GM12878 (cell line): ENCODE measurements at regions not wholly inside any gene's neighbourhood (a gene's known extent, or its start where the extent isn't known, plus 50 kb on each side); places are given as distances from the start of the nearest gene placed in this dataset.

ENCODE experiments used
- ATAC-seq: fragments of 200-7000 bp; cut with Tn5 transposase; 3 replicates; pipeline ENCODE4 v1.9.1; 2020; ENCODE audit warnings: mild to moderate bottlenecking, moderate library complexity
- BruUV-seq: library from RNA; stranded (reverse); fragments of 400-500 nt; replicated peaks from 2 replicates; lab custom pipeline; 2021; lab: Mats Ljungman, UMichigan
- CTCF ChIA-PET: fragments of 300-600 bp; sonication (Branson Sonifier 250); formaldehyde crosslinking; extraction: SDS; loops from one replicate; lab custom pipeline; 2021; ENCODE audit warnings: inconsistent platforms; lab: Yijun Ruan, JAX
- POLR2A ChIA-PET: fragments of 350-600 bp; formaldehyde crosslinking; extraction: SDS; loops from one replicate; lab custom pipeline; 2021; ENCODE audit warnings: inconsistent platforms; lab: Charles Lee
- RAD21 ChIA-PET: fragments of 300-600 bp; sonication (Branson Sonifier 250); formaldehyde crosslinking; loops from one replicate; lab custom pipeline; 2023; ENCODE audit warnings: antibody characterized with exemption; ENCODE audit not compliant: unreplicated experiment; lab: Charles Lee
- SMC1A ChIA-PET: fragments of 300-600 bp; sonication (Branson Sonifier 250); formaldehyde crosslinking; loops from one replicate; lab custom pipeline; 2023; ENCODE audit not compliant: unreplicated experiment, uncharacterized antibody; lab: Charles Lee
- DNase-seq: peaks from one replicate; pipeline ENCODE4 v3.0.0-alpha.2; 2011; ENCODE audit warnings: low read depth, low spot score
- FAIRE-seq: peaks from 3 replicates; lab custom pipeline; 2011; peaks lifted over from hg19 to GRCh38; lab: Jason Lieb, UNC
- H2AFZ ChIP-seq: 2 replicates; pipeline ENCODE4 v1.6.0; 2011; ENCODE audit warnings: low read depth, low read length, control low read depth; ENCODE audit not compliant: control insufficient read depth
- H3K27ac ChIP-seq: 2 replicates; pipeline ENCODE4 v1.5.1; 2011; ENCODE audit warnings: control low read depth; ENCODE audit not compliant: control insufficient read depth, insufficient read depth
- H3K27me3 ChIP-seq, 2 experiments: replicated peaks in 1 of 2; 2 replicates each; pipeline versions ENCODE4 v1.6.0 to v1.6.1; 2011; ENCODE audit warnings: low read length in 1 of 2; ENCODE audit not compliant: control insufficient read depth in 2 of 2, insufficient read depth in 2 of 2
- H3K36me3 ChIP-seq, 2 experiments: 2 replicates each; pipeline ENCODE4 v1.5.1; 2011; ENCODE audit warnings: low read length in 1 of 2; ENCODE audit not compliant: control insufficient read depth in 2 of 2, insufficient read depth in 2 of 2
- H3K4me1 ChIP-seq: 2 replicates; pipeline ENCODE4 v1.6.1; 2011; ENCODE audit warnings: mild to moderate bottlenecking, low read length, moderate library complexity, mixed read lengths; ENCODE audit not compliant: control insufficient read depth, insufficient read depth
- H3K4me2 ChIP-seq: 2 replicates; pipeline ENCODE4 v1.6.0; 2011; ENCODE audit warnings: control low read depth; ENCODE audit not compliant: control insufficient read depth, insufficient read depth
- H3K4me3 ChIP-seq: fragments of 200-600 bp; sonication (generic); 2 replicates; pipeline ENCODE4 v1.5.1; 2016
- H3K79me2 ChIP-seq: 2 replicates; pipeline ENCODE4 v1.6.0; 2011; ENCODE audit warnings: low read length; ENCODE audit not compliant: control insufficient read depth, insufficient read depth
- H3K9ac ChIP-seq: 2 replicates; pipeline ENCODE4 v1.8.0; 2011; ENCODE audit warnings: low read length, control low read depth, mixed read lengths; ENCODE audit not compliant: control insufficient read depth, insufficient read depth
- H3K9me3 ChIP-seq: replicated peaks from 3 replicates; pipeline ENCODE4 v1.5.1; 2011; ENCODE audit warnings: mild to moderate bottlenecking, low read length; ENCODE audit not compliant: control insufficient read depth, insufficient read depth
- H4K20me1 ChIP-seq: 2 replicates; pipeline ENCODE4 v1.6.0; 2011; ENCODE audit not compliant: control insufficient read depth, insufficient read depth
- CBFB ChIP-seq: IDR thresholded peaks from 2 replicates; pipeline ENCODE4 v1.6.1; 2016; ENCODE audit warnings: antibody characterized with exemption, low read depth
- NRF1 ChIP-seq: conservative IDR thresholded peaks from 2 replicates; pipeline ENCODE4 v1.6.1; 2011; ENCODE audit warnings: mild to moderate bottlenecking, low read depth, low read length, improper control_type of control experiment
- POLR2AphosphoS2 ChIP-seq: IDR thresholded peaks from 2 replicates; pipeline ENCODE4 v1.6.1; 2011; ENCODE audit warnings: low read depth, mild to moderate bottlenecking, low read length, improper control_type of control experiment, moderate library complexity
- TAF1 ChIP-seq: IDR thresholded peaks from 2 replicates; pipeline ENCODE4 v1.6.1; 2011; ENCODE audit warnings: mild to moderate bottlenecking, low read depth, low read length, borderline replicate concordance
- WRNIP1 ChIP-seq: IDR thresholded peaks from 2 replicates; pipeline ENCODE4 v1.6.1; 2011; ENCODE audit warnings: low read depth, low read length, improper control_type of control experiment, borderline replicate concordance
- WGBS: methylation state at CpG from one replicate; pipeline ENCODE4 v1.1.6; 2016; ENCODE audit warnings: low lambda C conversion rate; ENCODE audit not compliant: insufficient replicate concordance, insufficient coverage; ENCODE audit errors: missing lambda C conversion rate; 5-methylcytosine and 5-hydroxymethylcytosine counted together
- in situ Hi-C: fragments of 300-500 bp; cut with MboI; formaldehyde crosslinking; loops from 9 replicates; pipeline ENCODE4 v1.14.3; 2018; ENCODE audit warnings: mixed read lengths
- intact Hi-C: fragments of 100-400 bp; cut with micrococcal nuclease; formaldehyde crosslinking; loops from one replicate; pipeline ENCODE4 v1.14.2; 2022; ENCODE audit not compliant: unreplicated experiment
- TF ChIP-seq, protein P1 (sequence below): fragments of 450-650 bp; formaldehyde crosslinking; IDR thresholded peaks from 2 replicates; pipeline ENCODE4 v1.5.0; 2022; ENCODE audit warnings: mild to moderate bottlenecking, missing genetic modification characterization
- TF ChIP-seq, protein P2 (sequence below): fragments of 450-650 bp; IDR thresholded peaks from 2 replicates; pipeline ENCODE4 v1.6.1; 2017; ENCODE audit warnings: mild to moderate bottlenecking, low read depth, inconsistent platforms; ENCODE audit not compliant: poor library complexity, severe bottlenecking
- TF ChIP-seq, protein P3 (sequence below): IDR thresholded peaks from 2 replicates; pipeline ENCODE4 v1.6.1; 2012; ENCODE audit warnings: mild to moderate bottlenecking, low read depth, low read length
- TF ChIP-seq, protein P4 (sequence below): fragments of 450-650 bp; IDR thresholded peaks from 2 replicates; pipeline ENCODE4 v1.6.1; 2016; ENCODE audit warnings: mild to moderate bottlenecking, moderate library complexity, borderline replicate concordance

DNA sequence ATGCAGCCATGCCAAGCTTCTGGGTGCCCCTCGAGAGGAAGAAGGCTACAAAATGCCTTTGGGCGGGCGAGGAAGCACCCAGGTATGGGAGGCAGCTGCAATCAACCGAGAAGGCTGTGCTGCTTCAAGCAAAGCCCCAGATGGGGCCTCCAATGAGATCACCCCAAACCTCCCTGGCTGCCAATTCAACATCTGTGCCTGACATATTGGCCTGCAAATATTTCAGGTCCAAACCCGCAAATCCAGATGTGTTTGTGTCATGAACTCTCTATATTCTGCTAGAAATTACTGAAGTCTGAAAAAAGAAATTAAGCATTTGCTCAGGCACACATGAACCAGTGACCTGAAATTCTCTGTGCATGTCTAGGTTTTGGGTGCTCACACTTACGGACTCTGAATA lies 78.8 kb upstream of the RCN1 start:
- WGBS = 22% methylated on average over 6 of the region's 6 CpGs
- ChIA-PET RAD21 (no interaction called here), SMC1A (interaction anchor here (0.9 to 1.4 kb wide), 2 partner anchors 13 to 27 kb away, joined by 3 to 4 read pairs; no protein-coding TSS in a partner anchor), CTCF (interaction anchor here (0.7 to 0.9 kb wide), 2 partner anchors 10 to 142 kb away, joined by 3 read pairs; no protein-coding TSS in a partner anchor), POLR2A (no interaction called here)
- no peaks in the 10 kb centered on the region for H4K20me1 ChIP-seq
- intact Hi-C loops = no loop called here
- ATAC-seq (no peak), FAIRE-seq (no peak), DNase-seq (no peak)
- no peak overlapping the region for H3K9ac ChIP-seq
- H3K79me2 ChIP-seq = no peaks in the 10 kb centered on the region
- H3K27ac ChIP-seq = no peak overlapping the region
- no peaks in the 10 kb centered on the region for H3K9me3 ChIP-seq
- H2AFZ ChIP-seq = no peak overlapping the region
- BruUV-seq = no TSS peak
- H3K4me2 ChIP-seq = no peak overlapping the region
- no peak overlapping the region for H3K4me3 ChIP-seq
- peaks cover 0 to 4% of the 10 kb centered on the region in 2 experiments; a peak in 1 of 4 replicates for H3K27me3 ChIP-seq
- in situ Hi-C loops = no loop called here
- no peaks in the 10 kb centered on the region for H3K36me3 ChIP-seq
- no peaks in the 10 kb centered on the region for H3K4me1 ChIP-seq
- TF ChIP-seq, protein P1, sequence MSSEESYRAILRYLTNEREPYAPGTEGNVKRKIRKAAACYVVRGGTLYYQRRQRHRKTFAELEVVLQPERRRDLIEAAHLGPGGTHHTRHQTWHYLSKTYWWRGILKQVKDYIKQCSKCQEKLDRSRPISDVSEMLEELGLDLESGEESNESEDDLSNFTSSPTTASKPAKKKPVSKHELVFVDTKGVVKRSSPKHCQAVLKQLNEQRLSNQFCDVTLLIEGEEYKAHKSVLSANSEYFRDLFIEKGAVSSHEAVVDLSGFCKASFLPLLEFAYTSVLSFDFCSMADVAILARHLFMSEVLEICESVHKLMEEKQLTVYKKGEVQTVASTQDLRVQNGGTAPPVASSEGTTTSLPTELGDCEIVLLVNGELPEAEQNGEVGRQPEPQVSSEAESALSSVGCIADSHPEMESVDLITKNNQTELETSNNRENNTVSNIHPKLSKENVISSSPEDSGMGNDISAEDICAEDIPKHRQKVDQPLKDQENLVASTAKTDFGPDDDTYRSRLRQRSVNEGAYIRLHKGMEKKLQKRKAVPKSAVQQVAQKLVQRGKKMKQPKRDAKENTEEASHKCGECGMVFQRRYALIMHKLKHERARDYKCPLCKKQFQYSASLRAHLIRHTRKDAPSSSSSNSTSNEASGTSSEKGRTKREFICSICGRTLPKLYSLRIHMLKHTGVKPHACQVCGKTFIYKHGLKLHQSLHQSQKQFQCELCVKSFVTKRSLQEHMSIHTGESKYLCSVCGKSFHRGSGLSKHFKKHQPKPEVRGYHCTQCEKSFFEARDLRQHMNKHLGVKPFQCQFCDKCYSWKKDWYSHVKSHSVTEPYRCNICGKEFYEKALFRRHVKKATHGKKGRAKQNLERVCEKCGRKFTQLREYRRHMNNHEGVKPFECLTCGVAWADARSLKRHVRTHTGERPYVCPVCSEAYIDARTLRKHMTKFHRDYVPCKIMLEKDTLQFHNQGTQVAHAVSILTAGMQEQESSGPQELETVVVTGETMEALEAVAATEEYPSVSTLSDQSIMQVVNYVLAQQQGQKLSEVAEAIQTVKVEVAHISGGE (CRISPR knock-in tag) = no peak
- TF ChIP-seq, protein P2, sequence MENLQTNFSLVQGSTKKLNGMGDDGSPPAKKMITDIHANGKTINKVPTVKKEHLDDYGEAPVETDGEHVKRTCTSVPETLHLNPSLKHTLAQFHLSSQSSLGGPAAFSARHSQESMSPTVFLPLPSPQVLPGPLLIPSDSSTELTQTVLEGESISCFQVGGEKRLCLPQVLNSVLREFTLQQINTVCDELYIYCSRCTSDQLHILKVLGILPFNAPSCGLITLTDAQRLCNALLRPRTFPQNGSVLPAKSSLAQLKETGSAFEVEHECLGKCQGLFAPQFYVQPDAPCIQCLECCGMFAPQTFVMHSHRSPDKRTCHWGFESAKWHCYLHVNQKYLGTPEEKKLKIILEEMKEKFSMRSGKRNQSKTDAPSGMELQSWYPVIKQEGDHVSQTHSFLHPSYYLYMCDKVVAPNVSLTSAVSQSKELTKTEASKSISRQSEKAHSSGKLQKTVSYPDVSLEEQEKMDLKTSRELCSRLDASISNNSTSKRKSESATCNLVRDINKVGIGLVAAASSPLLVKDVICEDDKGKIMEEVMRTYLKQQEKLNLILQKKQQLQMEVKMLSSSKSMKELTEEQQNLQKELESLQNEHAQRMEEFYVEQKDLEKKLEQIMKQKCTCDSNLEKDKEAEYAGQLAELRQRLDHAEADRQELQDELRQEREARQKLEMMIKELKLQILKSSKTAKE = no peak
- TF ChIP-seq TAF1 (no peak), NRF1 (no peak), CBFB (no peak), WRNIP1 (no peak), POLR2AphosphoS2 (no peak)
- TF ChIP-seq, protein P3, sequence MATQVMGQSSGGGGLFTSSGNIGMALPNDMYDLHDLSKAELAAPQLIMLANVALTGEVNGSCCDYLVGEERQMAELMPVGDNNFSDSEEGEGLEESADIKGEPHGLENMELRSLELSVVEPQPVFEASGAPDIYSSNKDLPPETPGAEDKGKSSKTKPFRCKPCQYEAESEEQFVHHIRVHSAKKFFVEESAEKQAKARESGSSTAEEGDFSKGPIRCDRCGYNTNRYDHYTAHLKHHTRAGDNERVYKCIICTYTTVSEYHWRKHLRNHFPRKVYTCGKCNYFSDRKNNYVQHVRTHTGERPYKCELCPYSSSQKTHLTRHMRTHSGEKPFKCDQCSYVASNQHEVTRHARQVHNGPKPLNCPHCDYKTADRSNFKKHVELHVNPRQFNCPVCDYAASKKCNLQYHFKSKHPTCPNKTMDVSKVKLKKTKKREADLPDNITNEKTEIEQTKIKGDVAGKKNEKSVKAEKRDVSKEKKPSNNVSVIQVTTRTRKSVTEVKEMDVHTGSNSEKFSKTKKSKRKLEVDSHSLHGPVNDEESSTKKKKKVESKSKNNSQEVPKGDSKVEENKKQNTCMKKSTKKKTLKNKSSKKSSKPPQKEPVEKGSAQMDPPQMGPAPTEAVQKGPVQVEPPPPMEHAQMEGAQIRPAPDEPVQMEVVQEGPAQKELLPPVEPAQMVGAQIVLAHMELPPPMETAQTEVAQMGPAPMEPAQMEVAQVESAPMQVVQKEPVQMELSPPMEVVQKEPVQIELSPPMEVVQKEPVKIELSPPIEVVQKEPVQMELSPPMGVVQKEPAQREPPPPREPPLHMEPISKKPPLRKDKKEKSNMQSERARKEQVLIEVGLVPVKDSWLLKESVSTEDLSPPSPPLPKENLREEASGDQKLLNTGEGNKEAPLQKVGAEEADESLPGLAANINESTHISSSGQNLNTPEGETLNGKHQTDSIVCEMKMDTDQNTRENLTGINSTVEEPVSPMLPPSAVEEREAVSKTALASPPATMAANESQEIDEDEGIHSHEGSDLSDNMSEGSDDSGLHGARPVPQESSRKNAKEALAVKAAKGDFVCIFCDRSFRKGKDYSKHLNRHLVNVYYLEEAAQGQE = no peak
- TF ChIP-seq, protein P4, sequence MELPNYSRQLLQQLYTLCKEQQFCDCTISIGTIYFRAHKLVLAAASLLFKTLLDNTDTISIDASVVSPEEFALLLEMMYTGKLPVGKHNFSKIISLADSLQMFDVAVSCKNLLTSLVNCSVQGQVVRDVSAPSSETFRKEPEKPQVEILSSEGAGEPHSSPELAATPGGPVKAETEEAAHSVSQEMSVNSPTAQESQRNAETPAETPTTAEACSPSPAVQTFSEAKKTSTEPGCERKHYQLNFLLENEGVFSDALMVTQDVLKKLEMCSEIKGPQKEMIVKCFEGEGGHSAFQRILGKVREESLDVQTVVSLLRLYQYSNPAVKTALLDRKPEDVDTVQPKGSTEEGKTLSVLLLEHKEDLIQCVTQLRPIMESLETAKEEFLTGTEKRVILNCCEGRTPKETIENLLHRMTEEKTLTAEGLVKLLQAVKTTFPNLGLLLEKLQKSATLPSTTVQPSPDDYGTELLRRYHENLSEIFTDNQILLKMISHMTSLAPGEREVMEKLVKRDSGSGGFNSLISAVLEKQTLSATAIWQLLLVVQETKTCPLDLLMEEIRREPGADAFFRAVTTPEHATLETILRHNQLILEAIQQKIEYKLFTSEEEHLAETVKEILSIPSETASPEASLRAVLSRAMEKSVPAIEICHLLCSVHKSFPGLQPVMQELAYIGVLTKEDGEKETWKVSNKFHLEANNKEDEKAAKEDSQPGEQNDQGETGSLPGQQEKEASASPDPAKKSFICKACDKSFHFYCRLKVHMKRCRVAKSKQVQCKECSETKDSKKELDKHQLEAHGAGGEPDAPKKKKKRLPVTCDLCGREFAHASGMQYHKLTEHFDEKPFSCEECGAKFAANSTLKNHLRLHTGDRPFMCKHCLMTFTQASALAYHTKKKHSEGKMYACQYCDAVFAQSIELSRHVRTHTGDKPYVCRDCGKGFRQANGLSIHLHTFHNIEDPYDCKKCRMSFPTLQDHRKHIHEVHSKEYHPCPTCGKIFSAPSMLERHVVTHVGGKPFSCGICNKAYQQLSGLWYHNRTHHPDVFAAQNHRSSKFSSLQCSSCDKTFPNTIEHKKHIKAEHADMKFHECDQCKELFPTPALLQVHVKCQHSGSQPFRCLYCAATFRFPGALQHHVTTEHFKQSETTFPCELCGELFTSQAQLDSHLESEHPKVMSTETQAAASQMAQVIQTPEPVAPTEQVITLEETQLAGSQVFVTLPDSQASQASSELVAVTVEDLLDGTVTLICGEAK = no peak
